A549 (cell line): ENCODE measurements at regions not wholly inside any gene's neighbourhood (a gene's known extent, or its start where the extent isn't known, plus 50 kb on each side); places are given as distances from the start of the nearest gene placed in this dataset.
A peak's percentile ranks its signal among the peaks of the same experiment; 100 is the strongest.

Experiments
- ATAC-seq, 2 experiments: fragments of 200-7000 bp in 1 of 2; fragments of >200 bp in 1 of 2; cut with Nextera tagmentation in 1 of 2; cut with Tn5 transposase in 1 of 2; 3 replicates each; pipeline versions ENCODE4 v1.8.0 to v1.9.1; 2018 to 2020; ENCODE audit warnings: mild to moderate bottlenecking in 1 of 2, moderate library complexity in 1 of 2
- CTCF ChIA-PET: fragments of 300-600 bp; sonication (Branson Sonifier 250); formaldehyde crosslinking; extraction: SDS; loops from one replicate; lab custom pipeline; 2021; ENCODE audit warnings: antibody characterized with exemption, inconsistent platforms; lab: Yijun Ruan, JAX
- POLR2A ChIA-PET: fragments of 350-600 bp; formaldehyde crosslinking; extraction: SDS; loops from one replicate; lab custom pipeline; 2021; ENCODE audit warnings: antibody characterized with exemption, inconsistent platforms; lab: Yijun Ruan, JAX
- DNase-seq, 2 experiments: peaks; one replicate each; pipeline versions ENCODE4 v3.0.0 to v3.0.0-alpha.2; 2011 to 2016; ENCODE audit warnings: low read depth in 1 of 2, low spot score in 1 of 2
- FAIRE-seq: peaks from 2 replicates; lab custom pipeline; 2011; peaks lifted over from hg19 to GRCh38; lab: Jason Lieb, UNC
- H3K27ac ChIP-seq, 2 experiments: fragments of >200 bp; sonication (Bioruptor Twin); formaldehyde crosslinking; 3 replicates each; pipeline ENCODE4 v1.5.1; 2016 to 2017
- H3K4me1 ChIP-seq: fragments of >200 bp; sonication (Bioruptor Twin); formaldehyde crosslinking; 3 replicates; pipeline ENCODE4 v1.6.1; 2016
- H3K4me2 ChIP-seq: fragments of >200 bp; sonication (Bioruptor Twin); formaldehyde crosslinking; 3 replicates; pipeline ENCODE4 v1.6.1; 2016
- H3K4me3 ChIP-seq: fragments of >200 bp; sonication (Bioruptor Twin); formaldehyde crosslinking; 3 replicates; pipeline ENCODE4 v1.5.1; 2016
- H3K9me3 ChIP-seq: fragments of >200 bp; sonication (Bioruptor Twin); formaldehyde crosslinking; 3 replicates; pipeline ENCODE4 v1.6.1; 2016
- BHLHE40 ChIP-seq: IDR thresholded peaks from 2 replicates; pipeline ENCODE4 v1.6.1; 2012; ENCODE audit warnings: low read depth, low read length, inconsistent platforms
- CHD2 ChIP-seq: fragments of 150-350 bp; IDR thresholded peaks from 2 replicates; pipeline ENCODE4 v1.6.1; 2014; ENCODE audit warnings: low read length; ENCODE audit not compliant: partially characterized antibody
- CHD4 ChIP-seq: fragments of 200-600 bp; sonication (generic); IDR thresholded peaks from 2 replicates; pipeline ENCODE4 v1.6.1; 2016; ENCODE audit warnings: antibody characterized with exemption, mild to moderate bottlenecking, borderline replicate concordance
- EHF ChIP-seq: fragments of 250-450 bp; sonication (Bioruptor Pico); IDR thresholded peaks from 2 replicates; pipeline ENCODE4 v1.5.0; 2020; ENCODE audit warnings: mild to moderate bottlenecking
- EHMT2 ChIP-seq: fragments of 200-600 bp; sonication (generic); IDR thresholded peaks from 2 replicates; pipeline ENCODE4 v1.6.1; 2016; ENCODE audit warnings: antibody characterized with exemption, low read depth, mild to moderate bottlenecking, moderate library complexity
- FOXS1 ChIP-seq: fragments of 250-450 bp; sonication (Bioruptor Pico); IDR thresholded peaks from 2 replicates; pipeline ENCODE4 v1.5.0; 2020; ENCODE audit warnings: mild to moderate bottlenecking, moderate library complexity
- GATA3 ChIP-seq: IDR thresholded peaks from 2 replicates; pipeline ENCODE4 v1.6.1; 2012; ENCODE audit warnings: borderline replicate concordance
- HDAC2 ChIP-seq: fragments of 200-600 bp; sonication (generic); IDR thresholded peaks from 2 replicates; pipeline ENCODE4 v1.6.1; 2016
- HOXA7 ChIP-seq: fragments of 250-450 bp; sonication (Bioruptor Pico); IDR thresholded peaks from 2 replicates; pipeline ENCODE4 v1.5.0; 2020; ENCODE audit warnings: mild to moderate bottlenecking, moderate library complexity
- HOXB5 ChIP-seq: fragments of 250-450 bp; sonication (Bioruptor Pico); IDR thresholded peaks from 2 replicates; pipeline ENCODE4 v1.5.0; 2020; ENCODE audit warnings: mild to moderate bottlenecking, moderate library complexity
- JUN ChIP-seq, 2 experiments: fragments of >200 bp; sonication (Bioruptor Twin); formaldehyde crosslinking; IDR thresholded peaks; 2 replicates in 1 of 2; 3 replicates in 1 of 2; pipeline ENCODE4 v1.6.1; 2016 to 2017
- JUNB ChIP-seq: fragments of >200 bp; sonication (Bioruptor Twin); formaldehyde crosslinking; IDR thresholded peaks from 2 replicates; pipeline ENCODE4 v1.6.1; 2016
- KDM1A ChIP-seq: fragments of 200-600 bp; sonication (generic); IDR thresholded peaks from 2 replicates; pipeline ENCODE4 v1.6.1; 2016; ENCODE audit warnings: low read depth, mild to moderate bottlenecking
- MAZ ChIP-seq: fragments of 150-350 bp; IDR thresholded peaks from 2 replicates; pipeline ENCODE4 v1.6.1; 2014; ENCODE audit warnings: antibody characterized with exemption, low read depth, low read length, borderline replicate concordance
- MYC ChIP-seq: IDR thresholded peaks from 2 replicates; pipeline ENCODE4 v1.6.1; 2012; ENCODE audit warnings: mild to moderate bottlenecking, inconsistent platforms, low read length, improper control_type of control experiment, borderline replicate concordance
- NFE2L2 ChIP-seq: fragments of 150-350 bp; conservative IDR thresholded peaks from 2 replicates; pipeline ENCODE4 v1.6.1; 2014; ENCODE audit warnings: low read length
- POLR2A ChIP-seq: IDR thresholded peaks from 2 replicates; pipeline ENCODE4 v1.6.1; 2012; ENCODE audit warnings: mild to moderate bottlenecking, low read length
- RARB ChIP-seq: fragments of 250-450 bp; sonication (Bioruptor Pico); IDR thresholded peaks from 2 replicates; pipeline ENCODE4 v1.8.0; 2021; ENCODE audit warnings: mild to moderate bottlenecking, moderate library complexity
- RFX5 ChIP-seq: fragments of 450-650 bp; IDR thresholded peaks from 2 replicates; pipeline ENCODE4 v1.7.1; 2014; ENCODE audit warnings: antibody characterized with exemption, mild to moderate bottlenecking, moderate library complexity
- SREBF2 ChIP-seq: fragments of 450-650 bp; IDR thresholded peaks from 2 replicates; pipeline ENCODE4 v1.6.1; 2014; ENCODE audit warnings: mild to moderate bottlenecking, moderate library complexity
- TP53 ChIP-seq: fragments of 250-450 bp; sonication (Bioruptor Pico); IDR thresholded peaks from 2 replicates; pipeline ENCODE4 v1.5.0; 2021; ENCODE audit warnings: mild to moderate bottlenecking, moderate library complexity
- ZNF302 ChIP-seq: fragments of 250-450 bp; sonication (Bioruptor Pico); IDR thresholded peaks from 2 replicates; pipeline ENCODE4 v1.9.0; 2021; ENCODE audit warnings: inconsistent platforms, mild to moderate bottlenecking, moderate library complexity
- ZSCAN20 ChIP-seq: fragments of 250-450 bp; sonication (Bioruptor Pico); IDR thresholded peaks from 2 replicates; pipeline ENCODE4 v1.8.0; 2022; ENCODE audit warnings: mild to moderate bottlenecking, moderate library complexity
- WGBS: methylation state at CpG from one replicate; pipeline ENCODE4 v1.1.6; 2017; ENCODE audit errors: missing lambda C conversion rate; 5-methylcytosine and 5-hydroxymethylcytosine counted together
- TF ChIP-seq, protein P1 (sequence below): IDR thresholded peaks from 2 replicates; pipeline ENCODE4 v1.6.1; 2012
- TF ChIP-seq, protein P2 (sequence below): IDR thresholded peaks from 2 replicates; pipeline ENCODE4 v1.6.1; 2012; ENCODE audit warnings: low read depth, borderline replicate concordance
- TF ChIP-seq, protein P3 (sequence below): fragments of >200 bp; sonication (Bioruptor Twin); formaldehyde crosslinking; IDR thresholded peaks from 3 replicates; pipeline ENCODE4 v1.5.1; 2016
- TF ChIP-seq, protein P4 (sequence below): fragments of 250-450 bp; sonication (Bioruptor Pico); IDR thresholded peaks from 2 replicates; pipeline ENCODE4 v1.5.0; 2020; ENCODE audit warnings: low read depth, mild to moderate bottlenecking, moderate library complexity
- TF ChIP-seq, protein P5 (sequence below): fragments of 450-650 bp; IDR thresholded peaks from 2 replicates; pipeline ENCODE4 v1.6.1; 2014; ENCODE audit warnings: antibody characterized with exemption

DNA sequence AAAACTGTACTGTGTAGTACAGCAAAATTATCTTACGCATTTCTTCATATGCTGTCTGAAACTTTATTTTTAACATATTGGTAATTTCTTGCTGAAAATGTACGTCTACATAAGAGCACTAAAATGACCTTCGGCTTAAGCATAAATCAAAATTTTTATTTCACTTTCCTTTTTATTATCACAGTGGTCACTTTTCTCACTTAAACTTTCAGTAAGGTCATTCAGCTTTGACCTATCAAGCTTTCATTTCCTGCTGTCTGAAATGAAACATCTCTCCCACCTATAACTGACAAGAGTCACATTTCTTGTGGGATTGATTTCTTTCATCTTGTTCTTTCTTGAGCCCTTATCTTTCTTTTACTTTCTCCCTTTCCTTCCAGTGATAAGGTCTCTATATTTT, 2212.7 kb upstream of the PCDH20 start (continued):
- TF ChIP-seq, protein P1, sequence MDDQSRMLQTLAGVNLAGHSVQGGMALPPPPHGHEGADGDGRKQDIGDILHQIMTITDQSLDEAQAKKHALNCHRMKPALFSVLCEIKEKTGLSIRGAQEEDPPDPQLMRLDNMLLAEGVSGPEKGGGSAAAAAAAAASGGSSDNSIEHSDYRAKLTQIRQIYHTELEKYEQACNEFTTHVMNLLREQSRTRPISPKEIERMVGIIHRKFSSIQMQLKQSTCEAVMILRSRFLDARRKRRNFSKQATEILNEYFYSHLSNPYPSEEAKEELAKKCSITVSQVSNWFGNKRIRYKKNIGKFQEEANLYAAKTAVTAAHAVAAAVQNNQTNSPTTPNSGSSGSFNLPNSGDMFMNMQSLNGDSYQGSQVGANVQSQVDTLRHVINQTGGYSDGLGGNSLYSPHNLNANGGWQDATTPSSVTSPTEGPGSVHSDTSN, result no peak
- TF ChIP-seq SREBF2 (no peak), RARB (CRISPR knock-in tag) (no peak), EHF (CRISPR knock-in tag) (no peak)

DNA sequence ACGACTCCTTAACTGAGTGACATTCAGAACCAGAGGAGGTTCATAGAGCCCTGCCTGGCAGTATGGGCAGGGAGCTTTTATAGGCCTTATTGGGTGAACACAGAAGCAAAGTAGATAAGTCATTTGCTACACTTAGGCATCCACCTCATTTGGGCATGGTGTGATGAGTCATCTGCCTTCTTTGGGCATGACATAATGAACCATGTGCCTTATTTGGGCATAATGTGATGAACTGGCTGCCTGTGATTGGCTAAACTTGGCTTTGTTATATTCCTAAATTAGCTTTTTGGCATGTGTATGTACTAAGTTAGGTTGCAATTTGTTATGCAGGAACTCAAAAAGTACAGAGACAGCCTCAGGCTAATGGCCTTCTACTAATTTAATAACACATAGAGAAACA, 2210.2 kb upstream of the PCDH20 start:
- ATAC-seq, result no peak
- 26% methylated on average over 1 of the region's 1 CpG for WGBS
- Histone ChIP-seq H3K9me3 (no peaks in the 10 kb centered on the region), H3K27ac (no peak overlapping the region), H3K4me3 (no peak overlapping the region), H3K4me2 (no peak overlapping the region), H3K4me1 (no peaks in the 10 kb centered on the region)
- POLR2A ChIA-PET, result no interaction called here
- CTCF ChIA-PET, result no interaction called here
- DNase-seq, result peak in 1 of 2 experiments; percentile 3
- no peak for FAIRE-seq
- TF ChIP-seq TP53 (CRISPR knock-in tag), result no peak
- TF ChIP-seq, protein P2, sequence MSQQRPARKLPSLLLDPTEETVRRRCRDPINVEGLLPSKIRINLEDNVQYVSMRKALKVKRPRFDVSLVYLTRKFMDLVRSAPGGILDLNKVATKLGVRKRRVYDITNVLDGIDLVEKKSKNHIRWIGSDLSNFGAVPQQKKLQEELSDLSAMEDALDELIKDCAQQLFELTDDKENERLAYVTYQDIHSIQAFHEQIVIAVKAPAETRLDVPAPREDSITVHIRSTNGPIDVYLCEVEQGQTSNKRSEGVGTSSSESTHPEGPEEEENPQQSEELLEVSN, result no peak
- TF ChIP-seq, protein P3, sequence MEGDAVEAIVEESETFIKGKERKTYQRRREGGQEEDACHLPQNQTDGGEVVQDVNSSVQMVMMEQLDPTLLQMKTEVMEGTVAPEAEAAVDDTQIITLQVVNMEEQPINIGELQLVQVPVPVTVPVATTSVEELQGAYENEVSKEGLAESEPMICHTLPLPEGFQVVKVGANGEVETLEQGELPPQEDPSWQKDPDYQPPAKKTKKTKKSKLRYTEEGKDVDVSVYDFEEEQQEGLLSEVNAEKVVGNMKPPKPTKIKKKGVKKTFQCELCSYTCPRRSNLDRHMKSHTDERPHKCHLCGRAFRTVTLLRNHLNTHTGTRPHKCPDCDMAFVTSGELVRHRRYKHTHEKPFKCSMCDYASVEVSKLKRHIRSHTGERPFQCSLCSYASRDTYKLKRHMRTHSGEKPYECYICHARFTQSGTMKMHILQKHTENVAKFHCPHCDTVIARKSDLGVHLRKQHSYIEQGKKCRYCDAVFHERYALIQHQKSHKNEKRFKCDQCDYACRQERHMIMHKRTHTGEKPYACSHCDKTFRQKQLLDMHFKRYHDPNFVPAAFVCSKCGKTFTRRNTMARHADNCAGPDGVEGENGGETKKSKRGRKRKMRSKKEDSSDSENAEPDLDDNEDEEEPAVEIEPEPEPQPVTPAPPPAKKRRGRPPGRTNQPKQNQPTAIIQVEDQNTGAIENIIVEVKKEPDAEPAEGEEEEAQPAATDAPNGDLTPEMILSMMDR, result no peak
- no peak for TF ChIP-seq POLR2A
- no peak for TF ChIP-seq CHD4
- TF ChIP-seq JUN (IDR thresholded peaks at IDR 0.05), result no peak
- TF ChIP-seq JUNB, result no peak
- TF ChIP-seq, protein P4, sequence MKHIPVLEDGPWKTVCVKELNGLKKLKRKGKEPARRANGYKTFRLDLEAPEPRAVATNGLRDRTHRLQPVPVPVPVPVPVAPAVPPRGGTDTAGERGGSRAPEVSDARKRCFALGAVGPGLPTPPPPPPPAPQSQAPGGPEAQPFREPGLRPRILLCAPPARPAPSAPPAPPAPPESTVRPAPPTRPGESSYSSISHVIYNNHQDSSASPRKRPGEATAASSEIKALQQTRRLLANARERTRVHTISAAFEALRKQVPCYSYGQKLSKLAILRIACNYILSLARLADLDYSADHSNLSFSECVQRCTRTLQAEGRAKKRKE (CRISPR knock-in tag), result no peak
- TF ChIP-seq EHMT2, result no peak
- no peak for TF ChIP-seq KDM1A
- TF ChIP-seq MYC, result no peak
- TF ChIP-seq MAZ, result no peak

DNA sequence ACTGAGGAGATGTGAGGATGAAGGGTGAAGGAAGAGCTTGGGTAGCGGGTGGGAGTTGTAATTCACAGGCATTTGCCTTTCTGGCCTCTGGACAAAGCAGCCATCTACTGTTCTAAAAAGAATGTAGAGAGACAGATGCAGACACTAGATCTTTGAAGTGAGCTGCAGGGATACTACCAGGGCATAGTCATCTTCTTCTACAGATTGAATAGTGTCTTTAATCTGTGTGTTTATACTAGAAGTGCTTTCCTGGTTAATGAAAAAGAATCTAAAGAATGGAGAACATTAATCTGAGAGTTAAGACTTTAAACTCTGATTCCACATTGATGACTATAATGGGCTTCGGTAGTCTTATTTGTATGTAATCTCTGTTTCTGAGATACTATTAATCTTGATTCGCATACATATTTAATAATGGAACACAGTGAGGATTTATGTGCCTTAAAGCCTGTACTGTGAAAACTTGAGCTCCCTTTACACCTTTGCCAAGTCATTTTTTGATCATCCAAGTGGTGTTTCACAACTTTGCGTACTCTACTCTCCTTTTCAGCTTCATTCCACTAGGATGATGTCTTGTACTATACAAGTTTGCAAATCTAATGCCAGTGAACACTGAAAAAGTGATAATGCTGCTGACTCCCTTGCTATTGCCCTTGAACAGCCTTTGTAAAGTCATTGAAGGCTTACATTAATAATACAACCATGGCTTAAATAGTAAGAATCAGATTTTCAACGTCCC, 2199.4 kb upstream of the PCDH20 start:
- ChIA-PET CTCF (interaction anchor here (0.8 to 1.5 kb wide), 2 partner anchors 8 to 138 kb away, joined by 3 read pairs; no protein-coding TSS in a partner anchor), POLR2A (no interaction called here)
- TF ChIP-seq HDAC2 (no peak), RFX5 (no peak), CHD2 (no peak), KDM1A (no peak), ZNF302 (CRISPR knock-in tag) (no peak), FOXS1 (no peak), ZSCAN20 (CRISPR knock-in tag) (no peak), BHLHE40 (no peak), HOXA7 (CRISPR knock-in tag) (no peak), NFE2L2 (no peak), TP53 (CRISPR knock-in tag) (no peak), HOXB5 (CRISPR knock-in tag) (no peak), GATA3 (no peak)
- TF ChIP-seq, protein P4 (CRISPR knock-in tag), result no peak
- TF ChIP-seq, protein P5, sequence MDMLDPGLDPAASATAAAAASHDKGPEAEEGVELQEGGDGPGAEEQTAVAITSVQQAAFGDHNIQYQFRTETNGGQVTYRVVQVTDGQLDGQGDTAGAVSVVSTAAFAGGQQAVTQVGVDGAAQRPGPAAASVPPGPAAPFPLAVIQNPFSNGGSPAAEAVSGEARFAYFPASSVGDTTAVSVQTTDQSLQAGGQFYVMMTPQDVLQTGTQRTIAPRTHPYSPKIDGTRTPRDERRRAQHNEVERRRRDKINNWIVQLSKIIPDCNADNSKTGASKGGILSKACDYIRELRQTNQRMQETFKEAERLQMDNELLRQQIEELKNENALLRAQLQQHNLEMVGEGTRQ, result no peak
- no peaks in the 10 kb centered on the region for H3K9me3 ChIP-seq
- H3K27ac ChIP-seq, result no peak overlapping the region
- no peak overlapping the region for H3K4me3 ChIP-seq
- 49% methylated on average over 5 of the region's 5 CpGs for WGBS
- DNase-seq, result no peak
- no peaks in the 10 kb centered on the region for H3K4me1 ChIP-seq
- no peak overlapping the region for H3K4me2 ChIP-seq
- no peak for ATAC-seq
- FAIRE-seq, result no peak
